PC-3 (cell line): ENCODE measurements at regions not wholly inside any gene's neighbourhood (a gene's known extent, or its start where the extent isn't known, plus 50 kb on each side); places are given as distances from the start of the nearest gene placed in this dataset.

Experiments
- ATAC-seq: fragments of 200-7000 bp; cut with Tn5 transposase; 2 replicates; pipeline ENCODE4 v1.9.1; 2020; ENCODE audit warnings: mild to moderate bottlenecking, moderate library complexity
- BruUV-seq: library from RNA; stranded (reverse); fragments of 400-500 nt; replicated peaks from 2 replicates; lab custom pipeline; 2021; lab: Mats Ljungman, UMichigan
- CTCF ChIA-PET: fragments of 300-600 bp; sonication (Branson Sonifier 250); formaldehyde crosslinking; loops from one replicate; lab custom pipeline; 2022; ENCODE audit warnings: antibody characterized with exemption; lab: Charles Lee
- POLR2A ChIA-PET: fragments of 300-600 bp; sonication (Branson Sonifier 250); formaldehyde crosslinking; loops from one replicate; lab custom pipeline; 2022; ENCODE audit warnings: antibody characterized with exemption; ENCODE audit not compliant: unreplicated experiment; lab: Charles Lee
- DNase-seq: peaks from one replicate; pipeline ENCODE4 v3.0.0-alpha.2; 2015
- H2AFZ ChIP-seq: fragments of 300-600 bp; sonication (generic); 2 replicates; pipeline ENCODE4 v1.6.0; 2016; ENCODE audit warnings: antibody characterized with exemption, low read length
- H3F3A ChIP-seq: fragments of 300-600 bp; sonication (generic); one replicate; pipeline ENCODE4 v1.6.0; 2017; ENCODE audit warnings: antibody characterized with exemption, low read length, control low read depth, mild to moderate bottlenecking; ENCODE audit not compliant: unreplicated experiment
- H3K27ac ChIP-seq: fragments of 300-600 bp; sonication (generic); 2 replicates; pipeline ENCODE4 v1.5.1; 2016; ENCODE audit warnings: mild to moderate bottlenecking, low read length
- H3K27me3 ChIP-seq: fragments of 300-600 bp; sonication (generic); 2 replicates; pipeline ENCODE4 v1.6.1; 2016; ENCODE audit warnings: low read length, mixed read lengths
- H3K36me3 ChIP-seq: fragments of 300-600 bp; sonication (generic); 2 replicates; pipeline ENCODE4 v1.6.1; 2016; ENCODE audit warnings: low read depth, mixed run types, low read length, mixed read lengths
- H3K4me1 ChIP-seq: fragments of 300-600 bp; sonication (generic); 2 replicates; pipeline ENCODE4 v1.5.1; 2016; ENCODE audit warnings: low read length; ENCODE audit not compliant: insufficient read depth
- H3K4me2 ChIP-seq: fragments of 300-600 bp; sonication (generic); 2 replicates; pipeline ENCODE4 v1.6.0; 2016; ENCODE audit warnings: low read length
- H3K4me3 ChIP-seq: fragments of 300-600 bp; sonication (generic); 2 replicates; pipeline ENCODE4 v1.5.1; 2016; ENCODE audit warnings: mild to moderate bottlenecking, low read length, mixed read lengths
- H3K79me2 ChIP-seq: fragments of 300-600 bp; sonication (generic); 2 replicates; pipeline ENCODE4 v1.6.1; 2017; ENCODE audit warnings: low read length, mixed read lengths
- H3K9ac ChIP-seq: fragments of 300-600 bp; sonication (generic); 2 replicates; pipeline ENCODE4 v1.6.0; 2016; ENCODE audit warnings: mild to moderate bottlenecking, low read length
- H3K9me2 ChIP-seq: fragments of 300-600 bp; sonication (generic); replicated peaks from 2 replicates; pipeline ENCODE4 v1.6.1; 2016; ENCODE audit warnings: mixed run types, low read length, mixed read lengths
- H3K9me3 ChIP-seq: fragments of 300-600 bp; sonication (generic); 2 replicates; pipeline ENCODE4 v1.6.1; 2016; ENCODE audit warnings: low read length, mixed read lengths
- H4K20me1 ChIP-seq: fragments of 300-600 bp; sonication (generic); 2 replicates; pipeline ENCODE4 v1.6.1; 2016; ENCODE audit warnings: low read length, mixed read lengths
- CTCF ChIP-seq: fragments of 300-600 bp; sonication (generic); conservative IDR thresholded peaks from 2 replicates; pipeline ENCODE4 v1.5.1; 2017; ENCODE audit warnings: antibody characterized with exemption, low read depth, mild to moderate bottlenecking, low read length
- EZH2 ChIP-seq: fragments of 300-600 bp; sonication (generic); IDR thresholded peaks from one replicate; pipeline ENCODE4 v1.6.1; 2017; ENCODE audit warnings: antibody characterized with exemption, mild to moderate bottlenecking, low read length; ENCODE audit not compliant: unreplicated experiment
- EZH2phosphoT487 ChIP-seq: fragments of 300-600 bp; sonication (generic); IDR thresholded peaks from 2 replicates; pipeline ENCODE4 v1.6.1; 2018; ENCODE audit warnings: mild to moderate bottlenecking, antibody characterized with exemption, low read length, borderline replicate concordance
- intact Hi-C: fragments of 100-400 bp; cut with micrococcal nuclease; formaldehyde crosslinking; loops from 2 replicates; pipeline ENCODE4 v1.9.0; 2023

- no peak for ATAC-seq
- Histone ChIP-seq H3K36me3 (no peaks in the 10 kb centered on the region), H3F3A (no peaks in the 10 kb centered on the region), H3K79me2 (no peaks in the 10 kb centered on the region), H3K27ac (no peak overlapping the region), H3K4me1 (no peaks in the 10 kb centered on the region), H3K9me3 (no peaks in the 10 kb centered on the region), H3K9me2 (no peaks in the 10 kb centered on the region), H3K27me3 (no peaks in the 10 kb centered on the region), H3K9ac (no peak overlapping the region), H3K4me2 (no peak overlapping the region), H2AFZ (no peak overlapping the region), H3K4me3 (no peak overlapping the region), H4K20me1 (no peaks in the 10 kb centered on the region)
- intact Hi-C loops: no loop called here
- ChIA-PET CTCF (no interaction called here), POLR2A (no interaction called here)
- no TSS peak for BruUV-seq
- TF ChIP-seq EZH2 (no peak), EZH2phosphoT487 (no peak), CTCF (no peak)
- DNase-seq: no peak
Measured at GRCh38 chr5:121009058-121009457, 545.0 kb downstream of the PRR16 start.

DNA sequence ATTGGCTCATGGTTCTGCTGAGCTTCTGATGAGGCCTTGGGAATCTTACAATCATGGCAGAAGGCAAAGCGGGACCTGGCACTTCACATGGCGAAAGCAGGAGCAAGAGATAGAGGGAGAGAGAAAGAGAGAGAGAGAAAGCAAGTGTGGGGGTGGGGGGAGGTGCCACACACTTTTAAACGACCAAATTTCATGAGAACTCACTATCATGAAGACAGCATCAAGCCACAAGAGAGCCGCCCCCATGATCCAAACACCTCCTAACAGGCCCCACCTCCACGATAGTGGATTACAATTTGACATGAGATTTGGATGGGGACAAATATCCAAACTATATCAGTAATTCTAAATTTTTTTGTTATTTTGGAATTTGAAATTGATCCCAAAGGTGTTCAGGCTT lies 553.9 kb downstream of the PRR16 start:
- TF ChIP-seq EZH2 (no peak), EZH2phosphoT487 (no peak), CTCF (no peak)
- no peaks in the 10 kb centered on the region for H4K20me1 ChIP-seq
- ChIA-PET POLR2A (no interaction called here), CTCF (no interaction called here)
- no peaks in the 10 kb centered on the region for H3K4me1 ChIP-seq
- H3K36me3 ChIP-seq: no peaks in the 10 kb centered on the region
- no peak overlapping the region for H2AFZ ChIP-seq
- H3K79me2 ChIP-seq: no peaks in the 10 kb centered on the region
- DNase-seq (no peak), ATAC-seq (no peak)
- H3K9me2 ChIP-seq: no peaks in the 10 kb centered on the region
- H3F3A ChIP-seq: no peaks in the 10 kb centered on the region
- no peaks in the 10 kb centered on the region for H3K9me3 ChIP-seq
- H3K4me3 ChIP-seq: no peak overlapping the region
- H3K4me2 ChIP-seq: no peak overlapping the region
- H3K27ac ChIP-seq: no peak overlapping the region
- no TSS peak for BruUV-seq
- intact Hi-C loops: no loop called here
- no peaks in the 10 kb centered on the region for H3K27me3 ChIP-seq
- H3K9ac ChIP-seq: no peak overlapping the region

DNA sequence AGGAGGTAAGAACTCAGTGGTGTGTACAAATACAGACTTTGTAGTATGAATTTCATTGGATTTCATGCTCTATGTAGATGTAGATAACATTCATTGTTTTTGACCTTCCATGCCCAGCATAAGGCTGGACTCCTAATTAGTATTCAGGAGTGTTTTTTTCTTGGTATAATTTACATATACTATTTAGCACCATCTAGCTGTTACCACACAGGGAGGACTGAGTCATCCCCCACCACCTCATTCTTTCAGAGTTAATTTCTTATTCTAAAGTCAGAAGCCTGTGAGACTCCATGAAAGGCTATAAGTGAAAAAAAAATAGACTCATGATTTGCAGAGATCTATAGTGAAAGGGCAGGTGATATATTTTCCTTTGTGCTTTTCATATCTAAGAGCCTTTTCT lies 555.0 kb downstream of the PRR16 start:
- no peak overlapping the region for H3K4me2 ChIP-seq
- no peak overlapping the region for H3K4me3 ChIP-seq
- H3K4me1 ChIP-seq: no peaks in the 10 kb centered on the region
- intact Hi-C loops: no loop called here
- ChIA-PET POLR2A (no interaction called here), CTCF (no interaction called here)
- H3F3A ChIP-seq: no peaks in the 10 kb centered on the region
- no peak overlapping the region for H3K27ac ChIP-seq
- no peaks in the 10 kb centered on the region for H3K79me2 ChIP-seq
- ATAC-seq (no peak), DNase-seq (no peak)
- no peaks in the 10 kb centered on the region for H3K9me3 ChIP-seq
- H3K27me3 ChIP-seq: no peaks in the 10 kb centered on the region
- no peaks in the 10 kb centered on the region for H3K9me2 ChIP-seq
- no peak for TF ChIP-seq CTCF
- TF ChIP-seq EZH2phosphoT487: no peak
- no peak for TF ChIP-seq EZH2
- no peaks in the 10 kb centered on the region for H3K36me3 ChIP-seq
- no peak overlapping the region for H3K9ac ChIP-seq
- no TSS peak for BruUV-seq
- H2AFZ ChIP-seq: no peak overlapping the region
- H4K20me1 ChIP-seq: no peaks in the 10 kb centered on the region
